Cerebellar cortex (tissue), 1 donor: ENCODE measurements at regions not wholly inside any gene's neighbourhood (a gene's known extent, or its start where the extent isn't known, plus 50 kb on each side); places are given as distances from the start of the nearest gene placed in this dataset.

ENCODE experiments used
- DNase-seq: peaks from one replicate; pipeline ENCODE4 v3.0.0-alpha.2; 2015; ENCODE audit warnings: low spot score

DNA sequence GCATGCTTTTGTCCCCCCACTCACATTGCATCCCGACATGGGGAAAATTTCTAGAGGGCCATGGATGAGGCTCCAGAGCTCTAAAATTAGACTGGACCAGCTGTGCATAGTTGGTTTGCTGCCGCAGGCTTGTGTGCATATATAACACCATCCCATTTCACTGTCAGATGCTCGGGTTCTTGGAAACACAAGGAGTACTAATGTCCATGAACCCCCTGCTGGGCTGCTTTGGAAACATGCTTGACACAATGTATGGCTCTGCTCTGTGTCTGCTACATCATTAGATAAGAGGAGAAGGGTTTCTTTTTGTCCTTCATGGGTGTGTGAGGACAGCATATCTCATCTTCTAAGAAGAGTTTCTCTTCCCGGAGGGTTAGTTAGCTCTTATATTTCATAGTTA is 292.1 kb upstream of the RORB start:
- DNase-seq = no peak

DNA sequence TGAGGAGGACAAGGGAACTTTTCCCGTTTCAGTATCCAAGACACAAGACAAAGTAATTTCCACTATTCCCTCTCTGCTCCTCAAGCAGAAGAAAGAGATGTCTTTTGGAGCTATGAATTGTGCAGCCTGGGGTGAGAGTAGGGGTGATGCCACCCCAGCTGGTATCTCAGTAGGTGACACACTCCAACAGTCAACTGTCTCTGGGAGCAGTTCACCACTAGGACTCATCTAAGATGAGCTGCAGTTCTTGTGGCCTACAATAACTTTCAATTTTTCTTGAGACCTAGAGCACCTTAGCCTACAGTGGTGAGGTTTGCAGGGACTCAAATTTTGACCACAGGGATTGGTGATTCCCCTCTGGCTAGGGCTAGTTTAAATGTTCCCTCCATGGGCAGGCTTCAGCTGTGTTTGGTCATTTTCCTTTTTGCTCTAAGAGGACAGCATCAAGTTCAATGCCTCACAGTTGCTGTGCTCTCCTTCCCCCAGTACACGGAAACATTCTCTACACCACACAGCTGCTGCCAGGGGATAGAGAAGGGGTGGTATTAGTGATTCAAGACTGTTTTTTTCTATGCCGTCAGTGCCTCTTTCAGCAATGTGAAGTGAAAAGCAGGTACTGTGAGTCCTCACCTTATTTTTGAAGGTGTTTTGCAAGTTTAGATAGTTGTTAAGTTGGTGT is 278.6 kb upstream of the RORB start:
- no peak for DNase-seq

DNA sequence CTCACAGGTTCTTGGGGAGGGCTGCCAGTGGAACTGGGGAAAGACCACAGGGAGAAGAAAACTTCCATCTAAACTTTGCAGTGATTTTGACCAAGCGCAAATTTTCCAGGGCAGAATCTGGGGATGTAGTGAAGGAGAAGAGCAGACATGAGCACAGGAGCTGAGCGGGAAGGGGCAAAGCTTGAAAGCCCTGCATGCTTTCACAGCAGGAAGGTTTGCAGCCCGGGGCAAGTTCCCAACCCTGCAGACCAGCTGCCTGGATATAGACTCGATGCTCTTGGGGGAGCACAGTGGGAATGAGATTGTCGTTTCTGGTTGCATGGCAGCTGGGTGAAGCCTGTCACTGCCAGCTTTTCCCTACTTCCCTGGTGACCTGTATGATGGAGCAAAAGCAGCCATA is 276.8 kb upstream of the RORB start:
- no peak for DNase-seq

DNA sequence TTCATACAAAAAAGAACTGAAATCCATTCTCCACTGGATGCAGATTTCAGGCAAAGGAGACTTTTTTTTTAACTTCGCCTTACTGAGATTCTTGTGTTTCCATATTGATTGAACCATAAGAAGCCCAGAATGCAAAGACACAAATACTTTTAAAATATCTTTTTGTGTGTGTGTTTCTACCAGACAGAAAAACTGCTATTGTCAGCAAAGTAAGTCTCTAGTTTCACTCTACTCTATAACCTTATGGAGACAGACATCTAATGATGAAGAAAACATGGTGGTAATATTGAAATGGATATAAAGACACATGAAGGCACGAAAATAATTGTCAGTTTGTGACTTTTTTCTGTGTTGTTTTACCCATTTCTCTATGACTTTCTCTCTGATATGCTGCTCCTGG is 260.3 kb upstream of the RORB start:
- no peak for DNase-seq

DNA sequence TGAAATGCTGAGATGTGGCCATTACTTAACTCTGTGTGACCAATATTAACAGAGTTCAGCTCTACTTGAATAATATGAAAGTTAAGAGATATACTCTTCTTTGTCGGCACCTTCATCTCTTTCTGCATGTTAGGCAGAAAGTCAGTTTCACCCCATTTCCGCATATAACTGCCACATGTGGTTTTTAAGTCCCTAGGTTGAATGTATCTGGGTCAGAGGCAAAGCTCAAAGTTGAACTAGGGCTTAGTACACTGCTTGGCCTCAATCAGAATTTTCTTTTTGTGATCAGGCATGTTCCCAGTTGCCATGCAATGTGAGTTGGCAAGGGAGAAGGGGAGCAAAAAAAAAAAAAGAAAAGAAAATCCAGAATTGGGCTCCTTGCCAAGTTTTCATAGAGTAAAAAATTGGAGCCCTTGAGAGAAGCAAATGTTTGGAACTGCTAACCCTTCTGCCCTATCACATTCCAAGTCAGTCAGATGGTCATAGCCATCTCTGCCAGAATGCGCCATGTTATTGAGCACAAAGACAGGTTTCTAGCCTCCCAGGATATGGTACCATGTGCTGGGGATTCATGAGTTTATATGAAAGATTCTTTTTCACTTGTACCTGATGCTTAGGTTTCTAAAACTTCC is 251.2 kb upstream of the RORB start:
- no peak for DNase-seq

DNA sequence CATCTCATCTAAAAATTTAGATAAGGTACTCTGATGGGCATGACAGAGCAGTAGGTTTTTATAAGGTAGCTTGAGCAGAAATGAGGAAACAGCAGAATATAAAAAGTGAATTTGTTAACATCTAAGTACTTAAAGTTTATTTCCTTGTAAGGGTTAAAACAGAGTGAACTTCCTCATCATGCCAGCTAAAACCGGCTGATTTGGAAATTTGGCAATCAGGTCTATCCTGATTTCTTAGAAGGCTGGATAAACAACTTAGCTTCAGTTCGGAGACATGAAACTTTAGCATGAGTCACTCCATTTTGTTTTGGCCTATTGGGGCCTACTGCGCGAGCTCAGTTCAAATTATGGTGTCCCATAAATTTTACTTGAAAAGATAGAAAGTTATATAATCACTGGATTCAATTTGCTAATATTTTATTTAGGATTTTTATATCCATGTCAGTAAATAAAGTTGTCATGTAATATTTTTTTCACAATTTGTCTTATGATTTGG is 241.6 kb upstream of the RORB start:
- no peak for DNase-seq

DNA sequence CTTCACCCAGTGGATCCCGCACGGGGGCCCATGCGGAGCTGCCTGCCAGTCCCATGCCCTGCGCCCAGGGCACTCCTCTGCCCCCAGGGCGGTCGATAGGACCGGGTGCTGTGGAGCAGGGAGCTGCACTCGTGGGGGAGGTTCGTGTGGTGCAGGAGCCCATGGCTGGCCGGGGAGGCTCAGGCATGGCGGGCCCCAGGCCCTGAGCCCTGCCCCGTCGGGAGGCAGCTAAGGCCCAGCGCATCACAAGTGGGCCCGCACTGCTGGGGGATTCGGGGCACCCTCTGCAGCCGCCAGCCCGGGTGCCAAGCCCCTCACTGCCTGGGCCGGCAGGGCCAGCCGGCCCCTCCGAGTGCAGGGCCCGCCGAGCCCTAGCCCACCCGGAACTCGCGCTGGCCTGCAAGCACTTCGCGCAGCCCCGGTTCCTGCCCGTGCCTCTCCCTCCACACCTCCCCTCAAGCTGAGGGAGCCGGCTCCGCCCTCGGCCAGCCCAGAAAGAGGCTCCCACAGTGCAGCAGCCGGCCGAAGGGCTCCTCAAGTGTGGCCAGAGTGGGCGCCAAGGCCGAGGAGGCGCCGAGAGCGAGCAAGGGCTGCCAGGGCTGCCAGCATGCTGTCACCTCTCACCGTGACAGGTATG is 221.1 kb upstream of the RORB start:
- no peak for DNase-seq

DNA sequence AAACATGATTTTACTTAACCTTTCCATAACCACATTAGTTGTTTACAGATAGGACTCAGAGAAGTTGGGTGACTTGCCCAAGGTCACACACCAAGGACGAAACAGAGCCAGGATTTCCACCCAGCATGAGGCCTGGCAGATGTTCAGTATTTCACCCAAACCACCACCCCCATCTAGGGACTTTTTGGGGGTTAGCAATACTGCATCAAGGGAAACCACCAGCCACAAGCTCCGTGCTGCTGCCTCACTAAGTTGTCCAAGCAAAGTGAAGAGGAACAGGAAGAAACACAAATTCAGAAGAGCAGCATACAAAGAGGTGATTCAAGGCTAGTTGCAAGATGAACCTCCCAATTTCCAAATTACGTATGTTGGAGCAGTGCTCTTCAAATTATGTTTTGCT is 219.6 kb upstream of the RORB start:
- DNase-seq = no peak

DNA sequence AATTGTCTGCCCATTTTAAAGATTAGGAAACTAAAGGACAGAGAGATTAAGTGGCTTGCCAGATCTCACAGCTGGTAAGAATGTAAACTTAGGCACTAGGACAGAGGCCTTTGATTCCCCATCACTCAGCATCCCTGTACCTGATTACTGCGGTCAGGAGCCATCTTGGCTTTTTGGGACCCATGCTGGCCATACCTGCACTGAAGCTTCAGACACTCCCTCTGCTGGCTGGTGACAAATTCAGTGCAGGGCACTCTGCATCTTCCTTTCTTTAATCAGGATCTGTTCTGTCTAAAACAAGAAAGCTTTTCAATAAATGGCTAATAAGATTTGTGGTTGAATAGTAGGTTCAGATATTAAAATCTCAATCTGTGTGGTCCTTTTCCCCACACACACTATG is 215.5 kb upstream of the RORB start:
- peak; percentile 10 for DNase-seq

DNA sequence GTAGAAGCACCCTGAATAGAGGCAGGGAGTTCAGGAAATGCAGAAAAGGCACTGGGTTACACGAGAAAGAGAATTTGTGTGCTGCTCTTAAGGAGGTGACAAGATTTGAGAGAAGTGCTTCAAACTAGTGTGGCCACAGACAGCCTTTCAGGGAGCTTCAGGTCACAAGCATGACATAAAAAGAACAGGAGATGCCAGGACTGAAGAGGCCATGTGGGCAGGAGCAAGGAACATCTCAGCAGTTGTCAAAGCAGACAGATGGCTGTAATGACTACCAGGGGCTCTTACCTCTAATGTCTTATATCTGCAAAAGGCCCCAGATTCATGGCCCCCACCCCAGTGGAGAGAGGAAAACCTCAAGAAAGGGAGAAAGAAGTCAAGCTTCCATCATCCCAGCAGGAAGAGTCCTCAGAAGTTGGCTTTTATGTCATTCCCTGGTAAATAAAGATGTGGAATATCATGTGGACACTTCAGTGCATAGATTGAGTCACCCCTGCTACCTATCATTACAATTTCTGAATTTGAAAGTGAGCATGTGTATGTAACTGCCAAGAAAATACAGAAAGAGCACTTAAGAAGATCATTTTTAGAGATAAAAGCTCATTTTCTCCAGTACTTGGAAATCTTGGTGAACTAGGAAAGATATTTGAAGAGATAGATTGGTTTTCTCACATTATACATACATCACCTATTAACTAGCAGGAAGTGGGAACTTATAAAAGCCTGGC is 214.4 kb upstream of the RORB start:
- DNase-seq = no peak

DNA sequence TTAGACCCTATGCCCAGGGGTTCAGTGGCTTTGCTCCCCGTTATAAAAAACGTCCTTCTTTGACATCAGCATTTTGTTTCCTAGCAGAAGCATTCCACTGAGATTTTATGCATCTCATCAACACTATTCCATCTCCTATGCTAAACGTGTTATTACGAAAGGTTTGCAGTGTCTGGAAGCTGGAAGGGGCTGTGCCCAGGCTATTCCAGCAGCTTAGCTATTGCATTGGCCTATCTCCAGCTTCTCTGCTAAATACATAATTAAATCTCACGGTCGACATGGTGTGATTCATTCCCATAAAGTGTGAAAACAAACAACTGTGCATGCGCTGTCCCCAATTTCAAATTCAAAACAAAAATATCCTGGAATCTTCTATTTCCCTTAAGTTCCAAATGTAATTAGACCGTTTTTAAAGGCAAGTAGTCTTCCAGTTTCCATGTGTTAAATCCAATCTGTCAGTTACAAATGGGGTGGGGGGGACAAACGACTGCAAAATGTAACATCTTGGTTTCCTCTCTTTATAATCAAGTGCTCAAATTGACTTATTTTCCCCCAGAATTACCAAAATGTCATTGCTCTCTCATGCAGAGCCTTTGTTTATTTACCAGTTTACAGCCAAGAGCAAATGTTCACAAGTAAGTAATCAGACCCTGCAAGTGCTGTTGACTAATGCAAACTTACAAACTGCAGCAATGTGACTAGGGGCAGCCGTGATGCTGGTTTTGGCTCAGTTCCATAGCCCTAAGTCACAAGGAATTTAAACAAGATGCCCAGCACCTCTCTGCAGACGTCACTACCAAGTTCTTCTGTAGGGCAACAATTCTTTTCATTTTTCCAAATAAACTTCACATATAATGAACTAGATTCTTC is 212.3 kb upstream of the RORB start:
- DNase-seq = no peak

DNA sequence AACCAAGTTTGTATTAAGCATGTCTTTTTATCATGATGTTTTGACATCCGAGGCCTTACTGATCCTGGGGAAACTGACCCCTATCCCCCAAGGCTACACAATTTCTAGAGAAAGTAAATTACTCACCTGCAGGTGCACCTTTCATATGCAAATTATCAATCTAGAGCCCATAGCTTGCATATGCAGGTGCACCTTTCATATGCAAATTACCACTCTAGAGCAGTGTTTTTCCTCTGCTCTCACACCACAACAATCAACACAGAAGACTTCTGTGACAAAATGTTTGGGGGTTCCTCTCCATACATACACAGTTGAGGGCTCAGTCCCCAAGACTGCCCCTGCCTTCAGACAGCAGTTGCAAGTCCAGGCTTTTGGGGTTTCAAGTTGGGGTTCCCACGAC is 203.7 kb upstream of the RORB start:
- no peak for DNase-seq

DNA sequence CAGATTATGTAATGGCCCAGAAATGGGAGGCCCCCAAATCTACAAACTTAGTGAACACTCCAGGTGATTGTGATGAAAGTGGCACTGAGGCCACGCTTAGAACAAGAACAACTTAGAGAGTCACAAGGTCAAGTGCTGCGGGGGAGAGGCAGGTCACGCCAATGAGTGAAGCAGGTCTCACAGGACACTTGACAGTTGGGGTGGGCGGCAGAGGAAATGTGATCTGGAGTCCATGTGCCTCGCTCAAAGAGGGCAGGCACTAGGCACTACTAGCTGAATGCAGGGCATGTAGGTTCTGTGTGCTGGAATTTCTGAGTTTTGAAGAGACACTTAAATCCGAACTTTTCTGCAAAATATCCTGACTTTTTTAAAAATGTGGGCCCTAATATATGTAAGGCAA is 193.2 kb upstream of the RORB start:
- DNase-seq = no peak

DNA sequence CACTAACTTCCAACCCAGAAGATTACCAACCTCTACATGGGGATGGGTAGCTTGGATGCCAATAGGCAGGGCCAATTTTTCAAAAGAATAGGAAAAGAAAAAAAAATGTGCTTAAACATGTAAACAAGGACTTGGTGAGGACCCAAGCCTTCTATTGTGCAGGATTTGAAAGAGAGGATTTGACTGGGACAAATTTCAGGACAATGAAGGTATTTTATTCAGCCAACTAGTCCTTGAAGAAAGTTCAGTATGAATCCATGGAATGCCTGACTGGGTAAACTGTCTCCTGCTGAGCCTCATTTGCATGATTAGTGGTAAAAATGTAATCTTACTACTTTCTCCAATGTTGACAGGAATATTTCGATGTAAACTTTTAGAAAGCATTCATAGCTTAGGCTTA is 192.5 kb upstream of the RORB start:
- no peak for DNase-seq

DNA sequence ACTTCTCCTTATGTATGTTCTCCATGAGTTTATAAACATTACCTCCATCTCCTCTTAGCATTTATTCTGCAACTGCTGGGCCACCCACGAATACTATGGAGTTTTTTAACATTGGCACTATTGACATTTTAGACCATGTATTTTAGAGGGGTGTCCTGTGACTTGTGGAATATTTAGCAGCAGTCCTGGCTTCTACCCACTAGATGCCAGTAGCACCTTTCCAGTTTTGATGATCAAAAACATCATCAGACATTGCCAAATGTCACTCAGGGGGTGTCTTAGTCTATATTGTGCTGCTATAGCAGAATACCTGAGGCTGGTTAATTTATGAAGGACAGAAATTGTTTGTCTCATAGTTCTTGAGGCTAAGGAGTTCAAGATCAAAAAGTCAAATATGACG is 187.5 kb upstream of the RORB start:
- no peak for DNase-seq

DNA sequence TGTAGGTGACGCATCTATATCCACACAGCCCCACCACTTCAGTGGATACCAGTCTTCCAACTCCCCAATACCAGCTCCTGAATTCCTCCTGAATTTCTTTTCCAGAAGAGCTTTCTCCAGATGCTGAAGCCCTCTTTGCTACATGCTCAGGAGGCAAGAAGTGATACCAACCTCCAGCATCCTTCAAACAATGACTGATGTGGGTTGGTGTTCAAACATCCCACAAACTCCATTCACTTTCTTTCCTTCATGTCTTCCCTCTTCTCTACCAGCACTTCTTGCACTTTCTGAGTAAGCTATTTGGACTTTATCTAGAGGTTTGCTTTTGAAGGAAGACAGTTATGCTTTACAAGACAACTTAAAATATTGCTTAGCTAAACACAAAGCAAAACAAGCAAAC is 179.9 kb upstream of the RORB start:
- no peak for DNase-seq

DNA sequence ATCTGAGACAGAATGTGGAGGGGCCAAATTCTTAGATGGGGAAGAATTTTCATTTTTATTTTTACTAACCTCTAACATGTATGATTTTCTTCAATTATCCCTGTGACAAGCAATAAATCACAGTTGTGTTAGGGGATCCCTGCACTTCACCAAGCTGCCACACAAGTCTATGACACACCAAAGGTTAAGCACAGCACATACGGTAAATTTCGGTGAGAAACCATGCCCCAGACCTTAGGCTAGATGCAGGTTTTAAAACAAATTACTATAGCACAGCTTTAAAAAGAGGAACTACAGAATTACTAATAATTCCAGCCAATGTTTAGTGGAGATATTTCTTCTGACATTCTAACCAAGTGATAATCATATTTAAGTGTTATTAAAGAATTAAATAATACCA is 175.7 kb upstream of the RORB start:
- DNase-seq = no peak

DNA sequence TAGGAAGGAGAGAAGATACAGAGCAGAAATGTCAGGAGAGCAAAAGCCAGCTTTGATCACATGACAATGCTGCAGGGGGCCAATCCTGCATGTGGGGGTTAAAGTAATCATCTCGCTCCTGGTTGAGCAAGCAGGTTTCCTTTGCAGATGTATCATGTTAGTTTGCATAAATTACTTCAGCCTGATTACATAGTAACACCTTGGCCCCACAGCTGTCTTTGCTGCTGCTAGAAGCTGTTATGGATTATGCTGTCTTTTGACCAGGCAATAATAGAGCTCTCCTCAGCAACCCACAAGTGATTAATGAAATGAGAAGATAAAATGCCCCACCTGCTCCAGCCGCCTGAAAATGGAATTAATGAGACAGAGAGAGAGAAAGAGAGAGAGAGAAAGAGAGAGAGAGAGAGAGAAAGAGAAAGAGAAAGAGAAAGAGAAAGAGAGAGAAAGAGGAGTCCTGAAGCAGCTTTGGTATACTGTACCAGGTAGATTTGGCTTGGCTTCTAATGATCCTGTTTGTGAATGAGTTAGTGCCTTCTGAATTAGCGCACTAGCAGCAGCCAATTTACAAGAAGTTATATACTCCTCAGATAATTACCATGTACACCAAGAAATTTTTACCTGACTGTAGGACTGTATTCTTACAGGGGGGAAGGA is 174.3 kb upstream of the RORB start:
- DNase-seq = no peak

DNA sequence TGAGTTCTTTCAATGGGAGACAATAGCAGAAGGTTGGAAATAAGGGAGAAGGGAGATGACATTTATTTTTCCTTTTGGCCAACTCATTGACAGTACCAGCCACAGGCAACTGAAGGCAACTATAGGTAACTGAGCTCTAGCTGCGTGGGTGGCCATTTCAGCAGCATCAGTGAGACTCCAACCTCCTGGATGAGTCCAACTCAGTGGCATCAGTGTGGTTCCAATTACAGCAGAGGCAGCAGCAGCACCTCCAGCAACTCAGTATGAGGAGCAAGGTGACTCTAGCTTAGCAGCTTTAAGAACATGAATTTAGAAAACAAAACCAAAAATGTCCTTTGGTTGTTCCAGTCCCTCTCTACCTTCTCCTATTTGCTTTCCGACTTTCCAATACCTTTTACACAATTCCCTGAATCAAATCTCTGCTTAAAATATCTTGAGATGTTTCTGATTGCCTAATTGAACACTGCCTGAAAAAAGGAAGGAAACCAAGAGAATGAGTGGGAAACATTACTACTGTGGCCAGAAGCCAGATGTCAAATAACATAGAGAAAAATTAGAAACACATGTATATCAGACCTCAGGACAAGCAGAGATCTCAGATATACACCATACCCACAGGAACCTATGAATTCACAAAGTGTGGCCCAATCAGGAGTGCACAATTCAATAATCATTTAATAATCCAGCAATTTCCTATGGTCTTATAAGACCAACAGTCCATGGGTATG is 166.5 kb upstream of the RORB start:
- no peak for DNase-seq

DNA sequence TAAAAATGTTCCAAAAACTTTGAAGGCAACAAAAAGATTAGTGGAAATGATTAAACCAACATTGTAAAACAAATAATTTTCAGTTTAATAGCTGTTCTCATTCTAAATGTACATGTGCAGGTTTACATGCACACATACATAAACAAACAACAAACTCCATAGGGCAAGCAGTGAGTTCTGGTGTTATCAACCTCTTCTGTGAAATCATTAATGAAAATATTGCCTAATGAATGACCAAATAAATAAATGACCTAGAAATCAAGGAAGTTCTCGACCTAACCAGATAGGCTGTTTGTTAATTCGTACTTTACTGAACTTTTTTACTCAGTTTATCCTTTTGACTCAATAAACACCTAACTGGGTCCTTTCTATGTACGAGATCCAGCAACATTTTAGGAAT is 165.5 kb upstream of the RORB start:
- no peak for DNase-seq
